Astrocyte of the cerebellum (primary cell): ENCODE measurements at regions not wholly inside any gene's neighbourhood (a gene's known extent, or its start where the extent isn't known, plus 50 kb on each side); places are given as distances from the start of the nearest gene placed in this dataset.
A peak's percentile ranks its signal among the peaks of the same experiment; 100 is the strongest.

ENCODE experiments used
- DNase-seq: peaks from one replicate; pipeline ENCODE4 v3.0.0-alpha.2; 2011; ENCODE audit warnings: low read depth
- H3K4me3 ChIP-seq: 2 replicates; pipeline ENCODE4 v1.5.1; 2011; ENCODE audit warnings: mild to moderate bottlenecking, low read depth, low read length, moderate library complexity
- CTCF ChIP-seq: IDR thresholded peaks from 2 replicates; pipeline ENCODE4 v1.5.1; 2012; ENCODE audit warnings: low read length, low read depth, moderate library complexity, mild to moderate bottlenecking; ENCODE audit errors: missing control alignments
- in situ Hi-C: cut with HindIII; loops from 2 replicates; pipeline ENCODE4 v1.10.0; 2017; ENCODE audit warnings: low sequenced_read_pairs

DNA sequence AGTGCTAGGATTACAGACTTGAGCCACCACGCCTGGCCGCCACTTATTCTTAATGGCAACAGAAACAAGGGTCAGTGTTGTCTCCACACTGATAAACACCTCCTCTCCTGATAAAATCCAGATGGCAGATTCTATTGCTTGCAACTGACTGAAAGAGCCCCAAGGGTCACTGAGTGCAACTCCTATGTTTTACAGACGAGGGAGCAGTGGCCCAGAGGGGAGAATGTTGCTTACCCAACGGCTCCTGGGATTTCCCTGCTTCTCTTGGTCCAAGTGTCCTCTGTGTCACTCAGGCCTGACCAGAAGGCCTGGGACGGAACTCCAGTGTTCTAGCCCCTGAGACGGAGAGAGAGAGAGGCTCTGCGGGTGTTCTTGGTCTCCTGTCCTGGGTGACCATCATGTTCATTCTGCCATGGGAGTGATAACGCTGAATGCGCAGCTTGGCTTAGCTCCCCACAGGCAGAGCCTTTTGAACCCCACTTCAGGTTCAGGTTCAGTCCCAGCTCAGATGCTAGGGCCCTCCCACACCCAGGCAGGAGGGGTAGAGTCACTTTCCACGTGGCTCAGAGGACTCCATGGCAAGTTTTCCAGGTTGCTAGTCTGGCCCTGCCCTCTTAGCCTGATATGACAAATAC, 77.3 kb upstream of the NLRP1 start:
- no peak for DNase-seq
- no peak overlapping the region for H3K4me3 ChIP-seq
- in situ Hi-C loops: no loop called here
- no peak for TF ChIP-seq CTCF

GRCh38 chr17:5662409-5663085, 78.2 kb upstream of the NLRP1 start:
- no peak for DNase-seq
- TF ChIP-seq CTCF: no peak
- no peak overlapping the region for H3K4me3 ChIP-seq
- in situ Hi-C loops: no loop called here

- TF ChIP-seq CTCF: no peak
- no peak overlapping the region for H3K4me3 ChIP-seq
- in situ Hi-C loops: no loop called here
- no peak for DNase-seq
Observed at GRCh38 chr17:5665164-5665563, 80.9 kb upstream of the NLRP1 start.

DNA sequence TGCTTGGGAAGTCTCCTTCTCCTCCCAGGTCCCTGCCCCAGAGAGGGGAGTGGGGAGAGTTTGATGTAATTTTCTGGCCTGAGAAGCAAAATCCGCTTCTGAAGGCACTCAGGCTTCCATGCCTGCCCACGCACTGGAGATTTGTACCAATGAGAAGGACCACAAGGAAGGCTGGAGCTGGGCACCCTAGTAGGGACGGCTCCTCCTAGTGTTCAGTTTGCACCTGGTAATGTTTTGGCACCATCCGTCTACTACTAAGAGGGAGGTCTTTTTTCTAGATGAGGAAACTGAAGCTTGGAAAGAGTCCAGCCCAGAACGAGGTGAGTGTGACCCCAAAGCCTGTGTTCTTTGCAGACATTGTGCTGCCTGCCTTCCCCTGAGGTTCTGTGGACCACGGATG, 83.6 kb upstream of the NLRP1 start:
- no peak overlapping the region for H3K4me3 ChIP-seq
- peak; percentile 10 for TF ChIP-seq CTCF
- in situ Hi-C loops: no loop called here
- DNase-seq: no peak

DNA sequence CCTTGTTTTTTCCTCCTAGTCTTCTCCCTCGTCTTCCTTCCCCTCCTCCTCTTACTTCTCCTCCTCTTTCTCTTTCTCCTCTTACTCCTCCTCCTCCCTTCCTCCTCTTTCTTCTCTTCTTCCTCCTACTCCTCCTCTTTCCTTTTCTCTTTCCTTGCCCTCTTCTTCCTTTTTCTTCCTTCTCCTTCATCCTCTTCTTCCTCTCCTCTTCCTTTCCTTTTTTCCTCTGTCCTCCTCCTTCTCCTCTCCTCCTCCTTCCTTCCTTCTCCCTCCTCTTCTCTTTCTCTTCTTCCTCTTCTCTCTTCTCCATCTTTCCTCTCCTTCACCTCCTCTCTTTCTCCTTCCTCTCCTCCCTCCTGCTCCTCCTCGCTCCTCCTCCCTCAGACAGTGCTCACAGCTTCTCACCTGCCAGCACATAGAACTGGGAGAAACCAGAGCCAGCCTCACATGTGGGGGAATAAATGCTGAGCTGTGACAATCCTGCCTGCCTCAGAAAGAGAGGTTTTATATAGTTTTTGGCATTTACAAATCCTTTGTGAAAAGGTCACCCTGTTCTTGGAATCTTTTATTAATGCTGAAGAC, 84.3 kb upstream of the NLRP1 start:
- H3K4me3 ChIP-seq: no peak overlapping the region
- TF ChIP-seq CTCF: no peak
- DNase-seq: no peak
- in situ Hi-C loops: no loop called here

DNA sequence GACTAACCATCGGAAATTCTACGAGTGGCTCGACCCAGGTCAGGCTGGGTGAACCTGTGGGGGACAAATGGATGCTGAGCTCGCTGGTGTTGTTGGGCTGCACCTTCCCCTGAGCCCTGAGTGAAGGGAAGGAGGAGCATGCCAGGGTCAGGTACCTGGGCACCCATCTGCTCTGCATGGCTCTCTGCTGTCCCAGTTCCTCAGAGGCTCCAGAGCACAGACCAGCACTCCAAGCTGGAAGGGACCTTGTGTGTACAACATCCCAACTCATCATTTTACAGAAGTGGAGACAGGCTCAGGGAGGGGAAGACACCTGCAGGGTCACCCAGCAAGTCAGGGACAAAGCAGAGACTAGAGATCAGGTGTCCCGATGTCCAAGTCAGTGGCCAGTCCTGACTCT, 84.9 kb upstream of the NLRP1 start:
- DNase-seq: no peak
- TF ChIP-seq CTCF: no peak
- in situ Hi-C loops: no loop called here

More for the DNA sequence above, 84.9 kb upstream of the NLRP1 start:
- H3K4me3 ChIP-seq: no peak overlapping the region
